HG03439 (cell line): ENCODE measurements at regions not wholly inside any gene's neighbourhood (a gene's known extent, or its start where the extent isn't known, plus 50 kb on each side); places are given as distances from the start of the nearest gene placed in this dataset.
"Not testable (repeated sequence)": the region's sequence is repeated elsewhere in the genome, so short reads cannot be mapped to it uniquely, and the experiment has no call there.

ENCODE experiments used
- ATAC-seq: cut with Tn5 transposase; IDR thresholded peaks from one replicate; pipeline ENCODE4 v1.9.1; 2021; ENCODE audit warnings: mild to moderate bottlenecking, moderate library complexity; ENCODE audit not compliant: unreplicated experiment

GRCh38 chr3:27632431-27633223, 89.5 kb downstream of the EOMES start:
- ATAC-seq = peak; percentile 94

- ATAC-seq = no peak
Measured at GRCh38 chr3:27630885-27631284, 91.2 kb downstream of the EOMES start.

GRCh38 chr3:27629366-27629765, 92.8 kb downstream of the EOMES start:
- ATAC-seq = no peak

GRCh38 chr3:27628026-27628750, 93.9 kb downstream of the EOMES start:
- no peak for ATAC-seq

GRCh38 chr3:27626596-27627118, 95.5 kb downstream of the EOMES start:
- ATAC-seq = no peak

GRCh38 chr3:27625864-27626263, 96.3 kb downstream of the EOMES start:
- ATAC-seq = no peak

- no peak for ATAC-seq
Measured at GRCh38 chr3:27623085-27623753, 98.9 kb downstream of the EOMES start.

- no peak for ATAC-seq
Measured at GRCh38 chr3:27617552-27617951, 104.6 kb downstream of the EOMES start.

- ATAC-seq = no peak
Measured at GRCh38 chr3:27616031-27616430, 106.1 kb downstream of the EOMES start.

- ATAC-seq = no peak
Measured at GRCh38 chr3:27615555-27615954, 106.6 kb downstream of the EOMES start.

- ATAC-seq = no peak
Measured at GRCh38 chr3:27614592-27614991, 107.5 kb downstream of the EOMES start.

GRCh38 chr3:27613846-27614500, 108.2 kb downstream of the EOMES start:
- ATAC-seq = no peak

- no peak for ATAC-seq
Measured at GRCh38 chr3:27610800-27611525, 111.2 kb downstream of the EOMES start.

- ATAC-seq = no peak
Measured at GRCh38 chr3:27607370-27607769, 114.8 kb downstream of the EOMES start.

GRCh38 chr3:27606537-27606936, 115.6 kb downstream of the EOMES start:
- no peak for ATAC-seq

GRCh38 chr3:27601311-27601710, 117.1 kb upstream of the SLC4A7 start:
- ATAC-seq = not testable (repeated sequence)

GRCh38 chr3:27599741-27600140, 115.6 kb upstream of the SLC4A7 start:
- ATAC-seq = not testable (repeated sequence)

- ATAC-seq = peak; percentile 21
Measured at GRCh38 chr3:27596921-27597320, 112.7 kb upstream of the SLC4A7 start.

- peak; percentile 58 for ATAC-seq
Measured at GRCh38 chr3:27596334-27596841, 112.2 kb upstream of the SLC4A7 start.

GRCh38 chr3:27594096-27594690, 110.0 kb upstream of the SLC4A7 start:
- no peak for ATAC-seq
